ENCODE measurements at regions not wholly inside any gene's neighbourhood (a gene's known extent, or its start where the extent isn't known, plus 50 kb on each side); places are given as distances from the start of the nearest gene placed in this dataset.

DNA sequence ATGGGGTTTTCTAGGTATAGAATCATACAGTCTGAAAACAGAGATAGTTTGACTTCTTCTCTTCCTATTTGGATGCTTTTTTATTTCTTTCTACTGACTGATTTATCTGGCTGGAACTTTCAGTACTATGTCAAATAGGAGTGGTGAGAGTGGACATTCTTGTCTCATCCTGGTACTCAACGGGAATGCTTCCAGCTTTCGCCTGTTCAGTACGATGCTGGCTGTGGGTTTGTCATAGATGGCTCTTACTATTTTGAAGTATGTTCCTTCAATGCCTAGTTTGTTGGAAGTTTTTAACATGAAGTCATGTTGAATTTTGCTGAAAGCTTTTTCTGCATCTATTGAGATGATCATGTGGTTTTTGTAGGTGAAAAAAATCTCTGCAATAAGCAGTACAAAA is 730.4 kb downstream of the PLCL1 start:
- TF ChIP-seq, protein P1, sequence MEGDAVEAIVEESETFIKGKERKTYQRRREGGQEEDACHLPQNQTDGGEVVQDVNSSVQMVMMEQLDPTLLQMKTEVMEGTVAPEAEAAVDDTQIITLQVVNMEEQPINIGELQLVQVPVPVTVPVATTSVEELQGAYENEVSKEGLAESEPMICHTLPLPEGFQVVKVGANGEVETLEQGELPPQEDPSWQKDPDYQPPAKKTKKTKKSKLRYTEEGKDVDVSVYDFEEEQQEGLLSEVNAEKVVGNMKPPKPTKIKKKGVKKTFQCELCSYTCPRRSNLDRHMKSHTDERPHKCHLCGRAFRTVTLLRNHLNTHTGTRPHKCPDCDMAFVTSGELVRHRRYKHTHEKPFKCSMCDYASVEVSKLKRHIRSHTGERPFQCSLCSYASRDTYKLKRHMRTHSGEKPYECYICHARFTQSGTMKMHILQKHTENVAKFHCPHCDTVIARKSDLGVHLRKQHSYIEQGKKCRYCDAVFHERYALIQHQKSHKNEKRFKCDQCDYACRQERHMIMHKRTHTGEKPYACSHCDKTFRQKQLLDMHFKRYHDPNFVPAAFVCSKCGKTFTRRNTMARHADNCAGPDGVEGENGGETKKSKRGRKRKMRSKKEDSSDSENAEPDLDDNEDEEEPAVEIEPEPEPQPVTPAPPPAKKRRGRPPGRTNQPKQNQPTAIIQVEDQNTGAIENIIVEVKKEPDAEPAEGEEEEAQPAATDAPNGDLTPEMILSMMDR (IDR thresholded peaks at IDR 0.05; ENCODE audit: extremely low read depth in 1 of 2, insufficient read depth in 1 of 2, low read depth in 1 of 2, low read length in 2 of 2) = no peak
- TF ChIP-seq POLR2AphosphoS5 (IDR thresholded peaks at IDR 0.05; ENCODE audit: insufficient read depth, low read depth, low read length) = no peak
- no peak for TF ChIP-seq POLR2A (IDR thresholded peaks at IDR 0.05; ENCODE audit: low read depth, low read length)
